HG03060 (cell line): ENCODE measurements at regions not wholly inside any gene's neighbourhood (a gene's known extent, or its start where the extent isn't known, plus 50 kb on each side); places are given as distances from the start of the nearest gene placed in this dataset.
"Not testable (repeated sequence)": the region's sequence is repeated elsewhere in the genome, so short reads cannot be mapped to it uniquely, and the experiment has no call there.

Experiments used
- ATAC-seq: cut with Tn5 transposase; IDR thresholded peaks from one replicate; pipeline ENCODE4 v1.9.1; 2021; ENCODE audit warnings: low read depth, moderate number of reproducible peaks; ENCODE audit not compliant: unreplicated experiment

GRCh38 chr5:91469517-91470165 lies 86.5 kb upstream of the ARRDC3 start:
- no peak for ATAC-seq

GRCh38 chr5:91468651-91469422 lies 85.7 kb upstream of the ARRDC3 start:
- no peak for ATAC-seq

DNA sequence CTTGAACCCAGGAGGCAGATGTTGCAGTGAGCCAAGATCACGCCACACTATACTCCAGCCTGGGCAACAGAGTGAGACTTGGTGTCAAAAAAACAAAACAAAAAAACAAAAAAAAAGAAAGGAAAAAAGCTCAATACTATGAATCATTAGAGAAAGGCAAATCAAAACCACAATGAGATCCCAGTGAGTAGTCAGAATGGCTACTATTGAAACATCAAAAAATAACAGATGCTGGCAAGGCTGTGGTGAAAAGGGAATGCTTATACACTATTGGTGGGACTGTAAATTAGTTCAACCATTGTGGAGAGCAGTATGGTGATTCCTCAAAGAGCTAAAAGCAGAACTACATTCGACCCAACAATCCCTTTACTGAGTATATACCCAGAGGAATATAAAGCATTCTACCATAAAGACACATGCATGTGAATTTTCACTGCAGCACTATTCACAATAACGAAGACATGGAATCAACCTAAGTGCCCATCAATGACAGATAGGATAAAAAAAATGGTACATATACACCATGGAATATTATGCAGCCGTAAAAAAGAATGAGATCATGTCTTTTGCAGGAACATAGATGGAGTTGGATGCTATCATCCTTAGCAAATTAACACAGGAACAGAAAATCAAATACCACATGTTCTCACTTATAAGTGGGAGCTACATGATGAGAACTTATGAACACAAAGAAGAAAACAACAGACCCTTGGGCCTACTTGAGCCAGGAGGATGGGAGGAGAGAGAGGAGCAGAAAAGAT lies 81.9 kb upstream of the ARRDC3 start:
- no peak for ATAC-seq

- ATAC-seq = no peak
These were observed 74.6 kb upstream of the ARRDC3 start for GRCh38 chr5:91457681-91458058.

GRCh38 chr5:91456928-91457680 lies 74.0 kb upstream of the ARRDC3 start:
- no peak for ATAC-seq

GRCh38 chr5:91449083-91449482 lies 66.0 kb upstream of the ARRDC3 start:
- no peak for ATAC-seq

- not testable (repeated sequence) for ATAC-seq
These were observed 65.0 kb upstream of the ARRDC3 start for GRCh38 chr5:91448079-91448478.

- not testable (repeated sequence) for ATAC-seq
These were observed 63.8 kb upstream of the ARRDC3 start for GRCh38 chr5:91446880-91447279.

DNA sequence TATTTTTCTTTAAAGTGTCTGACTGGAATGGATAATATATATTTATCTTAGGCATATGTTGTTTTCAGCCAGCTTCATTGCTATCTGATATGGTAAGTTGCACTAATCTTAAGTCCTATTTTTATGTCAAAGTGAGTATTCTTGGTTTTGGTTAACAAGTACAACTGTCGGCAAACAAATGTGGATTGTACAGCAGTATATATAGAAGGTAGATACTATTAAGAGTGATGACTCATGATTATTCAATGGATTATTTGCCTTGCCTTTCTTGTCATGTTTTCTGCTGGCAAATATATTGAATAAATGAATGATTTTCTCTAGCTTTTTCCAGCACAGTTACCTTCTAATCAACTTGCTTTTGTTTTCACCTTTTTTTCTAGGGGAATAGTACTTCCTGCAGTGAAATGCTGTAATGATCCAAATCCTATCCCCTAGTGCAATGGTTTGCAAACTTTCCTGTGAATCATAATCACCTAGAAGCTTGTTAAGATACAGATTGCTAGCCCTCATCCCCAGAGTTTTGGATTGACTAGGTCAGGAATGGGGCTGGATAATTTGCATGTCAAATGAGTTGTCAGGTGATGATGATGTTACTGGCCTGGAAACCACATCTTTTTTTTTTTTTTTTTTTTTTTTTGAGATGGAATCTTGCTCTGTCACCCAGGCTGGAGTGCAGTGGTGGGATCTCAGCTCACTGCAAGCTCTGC lies 60.8 kb upstream of the ARRDC3 start:
- ATAC-seq = no peak

DNA sequence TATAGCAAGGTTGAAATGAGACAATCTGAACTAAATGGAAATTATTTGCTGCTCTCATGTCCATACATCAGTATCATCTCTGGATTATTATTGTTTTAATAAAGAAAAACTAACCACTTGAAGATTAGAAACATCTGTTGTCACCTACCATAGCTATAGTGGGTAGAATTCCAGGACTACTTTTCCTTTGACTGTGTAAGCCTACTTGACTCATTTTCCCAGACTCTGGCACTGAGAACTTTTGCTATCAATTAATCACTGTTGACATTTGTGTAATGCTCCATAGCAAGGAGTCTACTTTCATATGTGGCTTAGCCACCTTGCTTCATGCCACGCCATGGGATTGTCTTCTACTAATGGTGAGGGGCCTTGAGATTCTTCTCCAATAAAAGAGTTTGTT lies 59.9 kb upstream of the ARRDC3 start:
- no peak for ATAC-seq

GRCh38 chr5:91441082-91441481 lies 58.0 kb upstream of the ARRDC3 start:
- no peak for ATAC-seq

DNA sequence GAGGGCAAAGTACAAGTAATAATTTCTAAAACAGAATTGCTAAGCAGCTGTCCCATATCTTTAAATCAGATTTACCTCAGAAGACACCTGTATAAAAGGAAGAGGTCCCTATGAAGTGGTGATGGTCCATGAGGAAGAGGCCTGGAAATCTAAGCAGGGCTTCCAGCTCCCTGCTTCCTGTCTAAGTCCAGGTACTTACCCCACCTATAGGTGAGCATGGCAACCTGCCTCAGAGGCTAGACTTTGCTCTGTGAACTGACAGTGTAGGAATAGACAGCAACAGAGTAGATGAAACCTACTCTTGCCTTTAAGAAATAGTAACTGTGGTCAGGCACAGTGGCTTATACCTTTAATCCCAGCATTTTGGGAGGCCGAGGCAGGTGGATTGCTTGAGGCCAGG lies 55.8 kb upstream of the ARRDC3 start:
- ATAC-seq = no peak

GRCh38 chr5:91436241-91436640 lies 53.1 kb upstream of the ARRDC3 start:
- ATAC-seq = no peak

DNA sequence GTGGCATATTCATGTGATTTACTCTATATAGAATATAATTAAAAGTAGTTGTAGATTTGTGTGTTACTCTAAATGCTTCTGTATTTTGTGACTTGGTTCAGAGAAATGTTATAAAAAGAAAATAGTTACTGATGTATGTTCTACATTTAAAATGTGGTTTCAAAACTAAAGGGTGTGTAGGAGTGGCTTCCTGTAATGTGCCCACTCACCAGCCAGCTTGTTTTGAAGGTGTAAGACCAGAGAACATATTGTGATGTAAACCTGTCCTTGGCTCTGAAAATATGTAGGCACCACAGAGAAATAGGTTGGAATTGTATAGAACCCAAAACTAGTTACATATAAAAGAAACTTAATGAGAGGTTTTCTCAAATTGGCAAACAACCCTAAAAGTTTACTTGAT lies 51.2 kb upstream of the ARRDC3 start:
- no peak for ATAC-seq

- ATAC-seq = no peak
These were observed 50.7 kb upstream of the ARRDC3 start for GRCh38 chr5:91433861-91434260.
